HEK293 (cell line): ENCODE measurements at regions not wholly inside any gene's neighbourhood (a gene's known extent, or its start where the extent isn't known, plus 50 kb on each side); places are given as distances from the start of the nearest gene placed in this dataset.

Experiments used
- CTCF ChIA-PET: fragments of 350-600 bp; formaldehyde crosslinking; extraction: SDS; loops from one replicate; lab custom pipeline; 2021; ENCODE audit warnings: antibody characterized with exemption; lab: Yijun Ruan, JAX
- POLR2A ChIA-PET: fragments of 300-600 bp; formaldehyde crosslinking; extraction: SDS; loops from one replicate; lab custom pipeline; 2020; ENCODE audit warnings: antibody characterized with exemption, inconsistent platforms; lab: Yijun Ruan, JAX
- H3K27ac ChIP-seq: fragments of 200-500 bp; sonication (Bioruptor generic); 2 replicates; pipeline ENCODE4 v1.5.1; 2014; ENCODE audit warnings: low read depth, low read length, control low read depth, inconsistent platforms; ENCODE audit errors: extremely low read depth
- H3K36me3 ChIP-seq, 2 experiments: fragments of 200-500 bp in 1 of 2; sonication (Bioruptor generic) in 1 of 2; 1 replicate in 1 of 2; 2 replicates in 1 of 2; pipeline ENCODE4 v1.5.1; 2014 to 2017; ENCODE audit warnings: inconsistent platforms in 2 of 2, low read length in 2 of 2; ENCODE audit not compliant: control insufficient read depth in 2 of 2, insufficient read depth in 1 of 2
- H3K4me1 ChIP-seq: fragments of 200-500 bp; sonication (Bioruptor generic); 2 replicates; pipeline ENCODE4 v1.5.1; 2014; ENCODE audit warnings: mild to moderate bottlenecking, low read length, inconsistent platforms; ENCODE audit not compliant: control insufficient read depth, insufficient read depth
- H3K4me3 ChIP-seq: 2 replicates; pipeline ENCODE4 v1.5.1; 2011; ENCODE audit warnings: low read depth, mild to moderate bottlenecking, control low read depth, low read length, moderate library complexity
- H3K9me3 ChIP-seq: fragments of 200-500 bp; sonication (Bioruptor generic); 2 replicates; pipeline ENCODE4 v1.5.1; 2014; ENCODE audit warnings: low read depth, low read length, inconsistent platforms; ENCODE audit not compliant: control insufficient read depth, insufficient read depth
- AEBP2 ChIP-seq: fragments of 450-650 bp; formaldehyde crosslinking; IDR thresholded peaks from 2 replicates; pipeline ENCODE4 v1.5.1; 2016; ENCODE audit warnings: missing biosample characterization, missing genetic modification characterization, borderline replicate concordance
- BCL11A ChIP-seq: fragments of 450-650 bp; formaldehyde crosslinking; IDR thresholded peaks from 2 replicates; pipeline ENCODE4 v1.5.1; 2016; ENCODE audit warnings: low read depth, missing biosample characterization, missing genetic modification characterization
- GFI1B ChIP-seq: fragments of 450-650 bp; formaldehyde crosslinking; IDR thresholded peaks from 2 replicates; pipeline ENCODE4 v1.5.1; 2016; ENCODE audit warnings: missing biosample characterization, missing genetic modification characterization
- KLF10 ChIP-seq: fragments of 450-650 bp; IDR thresholded peaks from 2 replicates; pipeline ENCODE4 v1.5.1; 2018; ENCODE audit warnings: missing biosample characterization, mild to moderate bottlenecking, missing genetic modification characterization
- PRDM4 ChIP-seq: fragments of 450-650 bp; formaldehyde crosslinking; IDR thresholded peaks from 2 replicates; pipeline ENCODE4 v1.5.1; 2017; ENCODE audit warnings: missing biosample characterization, missing genetic modification characterization
- PRDM6 ChIP-seq: fragments of 450-650 bp; formaldehyde crosslinking; IDR thresholded peaks from 2 replicates; pipeline ENCODE4 v1.5.1; 2017; ENCODE audit warnings: missing biosample characterization, missing genetic modification characterization
- SALL2 ChIP-seq: fragments of 450-650 bp; formaldehyde crosslinking; IDR thresholded peaks from 2 replicates; pipeline ENCODE4 v1.5.0; 2017; ENCODE audit warnings: missing biosample characterization, mild to moderate bottlenecking, missing genetic modification characterization, borderline replicate concordance
- SP7 ChIP-seq: fragments of 450-650 bp; formaldehyde crosslinking; IDR thresholded peaks from 2 replicates; pipeline ENCODE4 v1.5.1; 2016; ENCODE audit warnings: missing biosample characterization, missing genetic modification characterization
- ZFHX2 ChIP-seq: fragments of 450-650 bp; formaldehyde crosslinking; conservative IDR thresholded peaks from 2 replicates; pipeline ENCODE4 v1.5.1; 2016; ENCODE audit warnings: missing biosample characterization, missing genetic modification characterization
- ZNF10 ChIP-seq: fragments of 450-650 bp; formaldehyde crosslinking; IDR thresholded peaks from 2 replicates; pipeline ENCODE4 v1.5.1; 2017; ENCODE audit warnings: missing biosample characterization, missing genetic modification characterization
- ZNF132 ChIP-seq: fragments of 450-650 bp; formaldehyde crosslinking; IDR thresholded peaks from 2 replicates; pipeline ENCODE4 v1.5.1; 2017; ENCODE audit warnings: missing biosample characterization, missing genetic modification characterization, borderline replicate concordance
- ZNF133 ChIP-seq: fragments of 450-650 bp; formaldehyde crosslinking; IDR thresholded peaks from 2 replicates; pipeline ENCODE4 v1.5.1; 2016; ENCODE audit warnings: missing biosample characterization, missing genetic modification characterization
- ZNF157 ChIP-seq: fragments of 450-650 bp; formaldehyde crosslinking; IDR thresholded peaks from 2 replicates; pipeline ENCODE4 v1.5.1; 2016; ENCODE audit warnings: missing biosample characterization, missing genetic modification characterization
- ZNF184 ChIP-seq: fragments of 450-650 bp; IDR thresholded peaks from 2 replicates; pipeline ENCODE4 v1.5.1; 2018; ENCODE audit warnings: missing biosample characterization, mild to moderate bottlenecking, missing genetic modification characterization
- ZNF2 ChIP-seq: fragments of 450-650 bp; formaldehyde crosslinking; IDR thresholded peaks from 2 replicates; pipeline ENCODE4 v1.5.1; 2016; ENCODE audit warnings: missing biosample characterization, missing genetic modification characterization
- ZNF404 ChIP-seq: fragments of 450-650 bp; formaldehyde crosslinking; IDR thresholded peaks from 2 replicates; pipeline ENCODE4 v1.5.1; 2017; ENCODE audit warnings: missing biosample characterization, missing genetic modification characterization
- ZNF449 ChIP-seq: fragments of 450-650 bp; formaldehyde crosslinking; IDR thresholded peaks from 2 replicates; pipeline ENCODE4 v1.5.1; 2017; ENCODE audit warnings: missing biosample characterization, mild to moderate bottlenecking, missing genetic modification characterization, moderate library complexity
- ZNF501 ChIP-seq: fragments of 450-650 bp; formaldehyde crosslinking; IDR thresholded peaks from 2 replicates; pipeline ENCODE4 v1.5.1; 2016; ENCODE audit warnings: missing biosample characterization, missing genetic modification characterization
- ZNF548 ChIP-seq: fragments of 450-650 bp; formaldehyde crosslinking; IDR thresholded peaks from 2 replicates; pipeline ENCODE4 v1.5.1; 2016; ENCODE audit warnings: missing biosample characterization, missing genetic modification characterization
- ZNF580 ChIP-seq: fragments of 450-650 bp; formaldehyde crosslinking; IDR thresholded peaks from 2 replicates; pipeline ENCODE4 v1.5.1; 2016; ENCODE audit warnings: missing biosample characterization, missing genetic modification characterization
- ZNF600 ChIP-seq: fragments of 450-650 bp; formaldehyde crosslinking; IDR thresholded peaks from 2 replicates; pipeline ENCODE4 v1.5.1; 2016; ENCODE audit warnings: missing biosample characterization, missing genetic modification characterization
- ZNF645 ChIP-seq: fragments of 450-650 bp; formaldehyde crosslinking; IDR thresholded peaks from 2 replicates; pipeline ENCODE4; 2016; ENCODE audit warnings: missing biosample characterization, missing genetic modification characterization
- ZNF660 ChIP-seq: fragments of 450-650 bp; IDR thresholded peaks from 2 replicates; pipeline ENCODE4 v1.5.1; 2018; ENCODE audit warnings: missing biosample characterization, mild to moderate bottlenecking, missing genetic modification characterization
- ZNF692 ChIP-seq: fragments of 450-650 bp; formaldehyde crosslinking; IDR thresholded peaks from 2 replicates; pipeline ENCODE4 v1.5.1; 2016; ENCODE audit warnings: missing biosample characterization, missing genetic modification characterization
- ZNF707 ChIP-seq: fragments of 450-650 bp; formaldehyde crosslinking; IDR thresholded peaks from 2 replicates; pipeline ENCODE4 v1.5.1; 2016; ENCODE audit warnings: missing biosample characterization, missing genetic modification characterization
- ZNF776 ChIP-seq: fragments of 450-650 bp; formaldehyde crosslinking; IDR thresholded peaks from 2 replicates; pipeline ENCODE4 v1.5.0; 2017; ENCODE audit warnings: missing biosample characterization, missing genetic modification characterization, borderline replicate concordance
- ZNF777 ChIP-seq: fragments of 450-650 bp; formaldehyde crosslinking; IDR thresholded peaks from 2 replicates; pipeline ENCODE4 v1.5.1; 2017; ENCODE audit warnings: missing biosample characterization, missing genetic modification characterization, borderline replicate concordance
- ZNF791 ChIP-seq: fragments of 450-650 bp; formaldehyde crosslinking; IDR thresholded peaks from 2 replicates; pipeline ENCODE4 v1.5.1; 2016; ENCODE audit warnings: missing biosample characterization, missing genetic modification characterization

- no peaks in the 10 kb centered on the region for H3K9me3 ChIP-seq
- H3K36me3 ChIP-seq = no peaks in the 10 kb centered on the region
- H3K4me3 ChIP-seq = no peak overlapping the region
- H3K27ac ChIP-seq = no peak overlapping the region
- ChIA-PET CTCF (no interaction called here), POLR2A (no interaction called here)
- TF ChIP-seq ZNF692 (tag by site-specific recombination) (no peak), AEBP2 (tag by site-specific recombination) (no peak), ZNF707 (tag by site-specific recombination) (no peak), ZNF157 (no peak), ZNF404 (tag by site-specific recombination) (no peak), ZNF133 (tag by site-specific recombination) (no peak), ZNF449 (tag by site-specific recombination) (no peak), ZNF2 (tag by site-specific recombination) (no peak), ZNF776 (no peak), ZNF791 (tag by site-specific recombination) (no peak), KLF10 (no peak), ZNF501 (no peak)
- H3K4me1 ChIP-seq = no peaks in the 10 kb centered on the region
Observed at GRCh38 chr10:90064295-90064694, 362.9 kb downstream of the KIF20B start.

- POLR2A ChIA-PET = no interaction called here
- TF ChIP-seq SALL2 (tag by site-specific recombination) (no peak), ZNF600 (tag by site-specific recombination) (no peak), ZNF660 (tag by site-specific recombination) (no peak), ZNF580 (tag by site-specific recombination) (no peak), ZNF645 (tag by site-specific recombination) (no peak), ZNF548 (no peak), ZNF184 (tag by site-specific recombination) (no peak), ZNF777 (tag by site-specific recombination) (no peak), ZNF132 (tag by site-specific recombination) (no peak), PRDM4 (tag by site-specific recombination) (no peak), BCL11A (tag by site-specific recombination) (no peak), GFI1B (no peak), ZFHX2 (no peak), PRDM6 (tag by site-specific recombination) (no peak), ZNF10 (tag by site-specific recombination) (no peak), SP7 (no peak)
Observed at GRCh38 chr10:90066435-90066834, 365.0 kb downstream of the KIF20B start.

More at GRCh38 chr10:90066435-90066834, 365.0 kb downstream of the KIF20B start:
- Histone ChIP-seq H3K27ac (no peak overlapping the region), H3K36me3 (no peaks in the 10 kb centered on the region), H3K9me3 (no peaks in the 10 kb centered on the region), H3K4me3 (no peak overlapping the region), H3K4me1 (no peaks in the 10 kb centered on the region)
- CTCF ChIA-PET = no interaction called here
